ENCODE measurements at regions not wholly inside any gene's neighbourhood (a gene's known extent, or its start where the extent isn't known, plus 50 kb on each side); places are given as distances from the start of the nearest gene placed in this dataset.

DNA sequence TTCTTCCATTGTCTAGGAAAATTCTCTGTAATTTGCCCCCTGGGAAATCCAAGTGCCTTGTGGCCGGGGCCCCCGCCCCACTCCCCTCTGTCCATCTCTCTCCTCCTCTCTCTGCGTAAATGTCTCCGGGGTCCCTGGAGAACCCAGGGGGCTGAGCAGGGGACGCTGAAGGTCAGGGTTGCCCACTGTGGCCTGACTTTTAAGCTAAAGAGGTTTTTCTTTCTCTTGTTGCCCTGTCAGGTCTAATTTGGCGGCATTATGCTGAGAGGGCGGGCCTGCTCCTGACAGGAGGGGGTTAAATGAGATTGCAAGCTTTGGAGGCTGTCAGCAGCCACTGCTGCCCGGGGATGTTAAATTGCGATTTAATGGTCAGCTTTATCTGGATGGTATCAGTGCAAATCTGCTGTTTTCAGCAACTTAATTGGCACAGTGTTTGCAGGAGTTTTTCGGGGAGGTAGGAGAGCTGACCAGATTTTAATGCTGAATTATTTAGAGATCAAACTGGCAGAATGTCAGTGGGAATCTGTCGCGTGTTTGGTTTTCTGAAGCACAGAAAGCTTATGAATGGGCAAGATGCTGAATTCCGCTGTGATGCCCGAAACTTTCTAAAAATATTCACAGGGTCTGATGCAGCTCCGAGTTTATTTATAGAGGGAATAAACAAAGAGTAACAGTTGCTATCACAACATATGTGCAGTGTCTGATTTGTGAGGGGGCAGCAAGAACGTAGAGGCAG is 93.2 kb upstream of the SOX1 start:
- 31 to 50% methylated on average over 8 to 16 of the region's 16 CpGs for WGBS, 2 donors (ENCODE audit: low coverage in 1 of 2)

DNA sequence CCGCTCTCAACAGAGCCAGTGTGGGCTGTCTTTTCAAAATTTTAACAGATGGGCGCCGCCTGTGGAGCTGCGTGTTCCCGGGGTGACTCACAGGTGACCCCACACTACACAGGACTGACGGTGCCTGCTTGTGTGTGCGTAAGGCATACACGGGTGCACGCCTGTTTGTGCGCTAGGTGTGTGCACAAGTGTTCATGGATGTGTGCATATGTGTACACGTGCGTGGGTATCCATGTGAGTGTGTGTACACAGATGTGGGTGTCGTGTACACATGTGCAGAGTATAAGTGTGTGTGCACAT is 92.7 kb upstream of the SOX1 start:
- TF ChIP-seq, protein P1, sequence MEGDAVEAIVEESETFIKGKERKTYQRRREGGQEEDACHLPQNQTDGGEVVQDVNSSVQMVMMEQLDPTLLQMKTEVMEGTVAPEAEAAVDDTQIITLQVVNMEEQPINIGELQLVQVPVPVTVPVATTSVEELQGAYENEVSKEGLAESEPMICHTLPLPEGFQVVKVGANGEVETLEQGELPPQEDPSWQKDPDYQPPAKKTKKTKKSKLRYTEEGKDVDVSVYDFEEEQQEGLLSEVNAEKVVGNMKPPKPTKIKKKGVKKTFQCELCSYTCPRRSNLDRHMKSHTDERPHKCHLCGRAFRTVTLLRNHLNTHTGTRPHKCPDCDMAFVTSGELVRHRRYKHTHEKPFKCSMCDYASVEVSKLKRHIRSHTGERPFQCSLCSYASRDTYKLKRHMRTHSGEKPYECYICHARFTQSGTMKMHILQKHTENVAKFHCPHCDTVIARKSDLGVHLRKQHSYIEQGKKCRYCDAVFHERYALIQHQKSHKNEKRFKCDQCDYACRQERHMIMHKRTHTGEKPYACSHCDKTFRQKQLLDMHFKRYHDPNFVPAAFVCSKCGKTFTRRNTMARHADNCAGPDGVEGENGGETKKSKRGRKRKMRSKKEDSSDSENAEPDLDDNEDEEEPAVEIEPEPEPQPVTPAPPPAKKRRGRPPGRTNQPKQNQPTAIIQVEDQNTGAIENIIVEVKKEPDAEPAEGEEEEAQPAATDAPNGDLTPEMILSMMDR (IDR thresholded peaks at IDR 0.05), result no peak
- TF ChIP-seq POLR2A (IDR thresholded peaks at IDR 0.05) (no peak), POLR2AphosphoS5 (IDR thresholded peaks at IDR 0.05) (no peak), EP300 (IDR thresholded peaks at IDR 0.05; ENCODE audit: low read depth) (no peak)
- Histone ChIP-seq H3K27ac (no peak overlapping the region), H3K9me3 (no peaks in the 10 kb centered on the region), H3K27me3 (peaks cover 4% of the 10 kb centered on the region), H3K36me3 (no peaks in the 10 kb centered on the region), H3K4me3 (no peak overlapping the region), H3K4me1 (no peaks in the 10 kb centered on the region)
- DNase-seq, result no peak
- WGBS, 2 donors (ENCODE audit: low coverage in 1 of 2), result 40 to 77% methylated on average over 1 to 13 of the region's 13 CpGs
- in situ Hi-C loops (cut with MboI; ENCODE audit: low pct_ligation_motif_present in 1 of 4, low pct_unique_long_range_greater_than_20kb in 1 of 4, low sequenced_read_pairs in 3 of 4) (no loop called here), intact Hi-C loops (cut with DNase I; ENCODE audit: low total_unique reads) (no loop called here)

More for the DNA sequence above, 93.2 kb upstream of the SOX1 start:
- TF ChIP-seq POLR2A (IDR thresholded peaks at IDR 0.05) (no peak), EP300 (IDR thresholded peaks at IDR 0.05; ENCODE audit: low read depth) (no peak), POLR2AphosphoS5 (IDR thresholded peaks at IDR 0.05) (no peak)
- TF ChIP-seq, protein P1 (IDR thresholded peaks at IDR 0.05), result no peak
- H3K4me3 ChIP-seq, result no peak overlapping the region
- H3K27me3 ChIP-seq, result peaks cover 4% of the 10 kb centered on the region
- H3K36me3 ChIP-seq, result no peaks in the 10 kb centered on the region
- in situ Hi-C loops (cut with MboI; ENCODE audit: low pct_ligation_motif_present in 1 of 4, low pct_unique_long_range_greater_than_20kb in 1 of 4, low sequenced_read_pairs in 3 of 4) (no loop called here), intact Hi-C loops (cut with DNase I; ENCODE audit: low total_unique reads) (no loop called here)
- H3K27ac ChIP-seq, result no peak overlapping the region
- H3K4me1 ChIP-seq, result no peaks in the 10 kb centered on the region
- H3K9me3 ChIP-seq, result no peaks in the 10 kb centered on the region
- DNase-seq, result no peak

DNA sequence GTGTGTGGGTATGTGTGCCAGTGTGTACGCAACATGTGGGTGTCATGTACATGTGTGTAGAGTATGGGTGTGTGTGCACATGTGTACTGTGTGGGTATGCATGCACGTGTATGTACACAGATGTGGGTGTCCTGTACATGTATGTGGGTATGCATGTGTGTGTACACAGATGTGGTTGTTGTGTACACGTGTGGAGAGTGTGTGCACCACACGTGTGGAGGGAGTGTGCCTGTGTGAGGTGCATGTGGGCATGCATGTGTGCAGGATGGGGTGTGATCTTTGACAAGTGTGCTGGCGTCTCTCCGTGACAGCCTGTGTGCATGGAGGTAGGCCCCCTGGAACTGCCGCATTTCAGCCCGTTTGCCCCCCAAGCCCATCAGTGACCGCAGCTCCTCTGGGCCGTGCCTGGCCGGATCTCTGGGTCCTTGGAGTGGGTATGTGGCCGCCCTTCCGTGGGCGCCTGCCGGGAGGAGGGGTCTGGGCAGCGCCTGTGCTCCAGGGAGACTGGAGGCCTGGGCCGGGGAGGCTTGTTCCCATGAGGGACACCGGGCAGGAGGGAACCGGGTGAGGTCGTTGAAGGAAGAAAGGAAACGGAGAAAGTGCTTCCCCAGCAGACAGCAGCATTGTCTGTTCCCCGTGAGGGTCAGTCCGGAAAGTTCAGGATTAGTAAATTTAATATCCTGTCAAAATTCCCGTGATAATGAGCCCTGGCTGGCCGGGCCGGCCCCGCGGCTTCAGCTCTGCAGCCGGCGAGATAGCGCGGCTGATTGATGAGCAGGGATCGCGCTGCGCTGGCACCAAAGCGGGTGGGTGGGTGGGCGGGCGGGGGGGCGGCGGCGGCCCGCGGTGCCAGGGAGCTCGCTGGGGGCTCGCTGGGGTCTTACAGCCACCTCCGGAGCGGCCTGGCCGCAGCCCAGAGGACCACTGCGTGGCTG is 91.1 kb upstream of the SOX1 start:
- intact Hi-C loops (cut with DNase I; ENCODE audit: low total_unique reads) (no loop called here), in situ Hi-C loops (cut with MboI; ENCODE audit: low pct_ligation_motif_present in 1 of 4, low pct_unique_long_range_greater_than_20kb in 1 of 4, low sequenced_read_pairs in 3 of 4) (no loop called here)
- Histone ChIP-seq H3K36me3 (no peaks in the 10 kb centered on the region), H3K4me1 (no peaks in the 10 kb centered on the region), H3K27me3 (peaks cover 8% of the 10 kb centered on the region), H3K27ac (no peak overlapping the region), H3K4me3 (no peak overlapping the region), H3K9me3 (no peaks in the 10 kb centered on the region)
- TF ChIP-seq POLR2A (IDR thresholded peaks at IDR 0.05) (no peak), EP300 (IDR thresholded peaks at IDR 0.05; ENCODE audit: low read depth) (no peak), POLR2AphosphoS5 (IDR thresholded peaks at IDR 0.05) (no peak)
- TF ChIP-seq, protein P1 (IDR thresholded peaks at IDR 0.05), result no peak
- WGBS, 2 donors (ENCODE audit: low coverage in 1 of 2), result 92 to 94% methylated on average over 13 to 41 of the region's 49 CpGs
- no peak for DNase-seq

DNA sequence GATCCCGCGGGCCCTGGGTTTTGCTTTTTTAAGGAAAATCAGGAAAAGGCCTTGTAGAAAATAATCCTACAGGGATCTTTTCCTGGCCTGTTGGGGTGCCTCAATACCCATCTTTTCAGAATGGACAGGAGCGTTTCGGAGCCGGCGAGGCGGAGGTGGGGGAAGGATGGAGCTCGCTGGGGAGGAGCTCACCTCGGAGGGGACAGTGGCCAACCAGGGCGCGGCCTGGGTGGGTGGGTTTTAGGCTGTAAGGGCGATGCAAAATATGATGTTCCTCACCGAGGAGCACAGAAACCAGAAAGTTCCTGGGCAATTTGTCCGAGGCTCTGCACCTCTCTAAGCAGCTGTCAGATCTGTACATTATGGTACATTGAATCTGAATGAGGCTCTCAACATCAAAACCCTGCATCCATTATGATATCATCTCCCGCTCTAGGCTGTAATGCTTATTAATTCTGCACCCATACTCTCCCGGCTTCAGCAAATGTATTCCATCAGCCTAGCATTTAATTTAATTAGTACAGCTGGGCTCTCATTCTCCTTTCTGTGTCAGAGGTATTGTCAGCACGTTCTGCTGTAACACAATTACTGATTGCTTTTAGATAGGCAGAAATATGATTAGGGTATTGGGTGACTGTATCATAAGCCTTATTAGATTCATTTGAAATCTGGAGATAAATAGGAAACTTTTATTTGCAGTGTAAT is 90.3 kb upstream of the SOX1 start:
- peaks cover 6% of the 10 kb centered on the region for H3K27me3 ChIP-seq
- no peak overlapping the region for H3K27ac ChIP-seq
- DNase-seq, result no peak
- no peaks in the 10 kb centered on the region for H3K9me3 ChIP-seq
- in situ Hi-C loops (cut with MboI; ENCODE audit: low pct_ligation_motif_present in 1 of 4, low pct_unique_long_range_greater_than_20kb in 1 of 4, low sequenced_read_pairs in 3 of 4) (no loop called here), intact Hi-C loops (cut with DNase I; ENCODE audit: low total_unique reads) (no loop called here)
- H3K4me1 ChIP-seq, result no peaks in the 10 kb centered on the region
- TF ChIP-seq POLR2AphosphoS5 (IDR thresholded peaks at IDR 0.05) (no peak), POLR2A (IDR thresholded peaks at IDR 0.05) (no peak)
- H3K4me3 ChIP-seq, result no peak overlapping the region
- H3K36me3 ChIP-seq, result no peaks in the 10 kb centered on the region
- 76 to 90% methylated on average over 4 to 17 of the region's 17 CpGs for WGBS, 2 donors (ENCODE audit: low coverage in 1 of 2)
